ENCODE measurements at regions not wholly inside any gene's neighbourhood (a gene's known extent, or its start where the extent isn't known, plus 50 kb on each side); places are given as distances from the start of the nearest gene placed in this dataset.

DNA sequence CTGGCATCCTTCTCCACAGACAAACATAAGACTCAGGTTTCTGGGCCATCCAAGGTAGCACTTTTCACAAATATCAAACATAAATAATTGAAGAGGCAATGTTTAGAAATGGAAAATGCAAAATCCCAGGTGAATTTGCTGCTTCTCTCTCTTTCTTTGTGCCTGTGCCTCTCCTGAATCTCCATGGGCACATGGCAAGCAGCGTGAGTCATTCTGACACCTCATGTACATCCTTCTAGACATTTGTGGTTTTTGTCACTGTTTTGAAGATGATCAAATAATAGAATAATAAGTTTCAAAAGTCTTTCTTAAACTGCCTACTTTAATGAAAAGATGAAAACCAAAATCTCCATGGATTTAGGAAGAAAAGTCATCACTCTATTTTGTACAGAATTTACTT is 60.3 kb upstream of the RAB11FIP2 start:
- WGBS, 2 experiments (ENCODE audit: extremely low coverage in 2 of 2, insufficient read length in 1 of 2) = no CpG with 5 or more reads among the region's 1 CpG
- Histone ChIP-seq H2AK5ac (ENCODE audit: low read depth, low read length) (no peak overlapping the region), H3K27me3 (ENCODE audit: control insufficient read depth, insufficient read depth, low read length) (no peaks in the 10 kb centered on the region), H4K5ac (ENCODE audit: low read depth, low read length) (no peak overlapping the region), H3K9me1 (ENCODE audit: insufficient read depth, low read length) (no peaks in the 10 kb centered on the region), H3K14ac (replicated peaks; ENCODE audit: low read depth, low read length) (no peak overlapping the region), H3K9me3 (ENCODE audit: control insufficient read depth, insufficient read depth, low read length) (peaks cover 2% of the 10 kb centered on the region; the same call in 1 of the 2 replicates), H3K56ac (ENCODE audit: extremely low read depth, insufficient read depth, low read length) (no peak overlapping the region), H2BK15ac (ENCODE audit: low read depth, low read length) (no peak overlapping the region), H3K27ac (ENCODE audit: insufficient read depth, low read length) (no peak overlapping the region), H4K8ac (ENCODE audit: low read depth in 2 of 2, low read length in 2 of 2) (no peak overlapping the region), H3K23ac (ENCODE audit: low read depth, low read length) (no peak overlapping the region), H2BK20ac (ENCODE audit: low read depth, low read length) (no peak overlapping the region), H3K9ac (ENCODE audit: low read depth, low read length) (no peak overlapping the region), H3K4me1 (ENCODE audit: control insufficient read depth, insufficient read depth, low read length) (no peaks in the 10 kb centered on the region), H3K79me1 (ENCODE audit: low read depth in 1 of 2, low read length in 2 of 2) (no peaks in the 10 kb centered on the region), H3K36me3 (ENCODE audit: control insufficient read depth, insufficient read depth, low read length) (no peaks in the 10 kb centered on the region), H3K4me2 (ENCODE audit: low read depth, low read length) (no peak overlapping the region), H2BK120ac (ENCODE audit: low read depth, low read length) (no peak overlapping the region), H2AK9ac (replicated peaks; ENCODE audit: low read depth, low read length, poor library complexity) (no peak overlapping the region), H2BK5ac (ENCODE audit: low read depth, low read length, poor library complexity, severe bottlenecking) (no peak overlapping the region), H2AFZ (replicated peaks; ENCODE audit: low read length, poor library complexity) (no peak overlapping the region), H3K4me3 (ENCODE audit: insufficient read depth, low read depth, low read length) (no peak overlapping the region), H4K91ac (ENCODE audit: insufficient read depth, low read depth, low read length) (no peak overlapping the region), H4K20me1 (ENCODE audit: insufficient read depth, low read length) (no peaks in the 10 kb centered on the region), H3K4ac (ENCODE audit: low read depth, low read length) (no peak overlapping the region), H3K18ac (ENCODE audit: low read depth, low read length) (no peak overlapping the region)
- dilution Hi-C loops (cut with HindIII; ENCODE audit: low sequenced_read_pairs, unreplicated experiment) = no loop called here
- BruUV-seq (replicated peaks) = no TSS peak
- DNase-seq (no peak), ATAC-seq (ENCODE audit: low read depth) (no peak)
- in situ Hi-C loops (cut with MboI; ENCODE audit: low sequenced_read_pairs) = no loop called here
- ChIA-PET POLR2A (ENCODE audit: unreplicated experiment) (no interaction called here), CTCF (interaction anchor here (1.0 kb wide), 1 partner anchor 41 kb away, joined by 3 read pairs; no protein-coding TSS in a partner anchor)
- intact Hi-C loops (cut with micrococcal nuclease) = loop anchor here (2.0 kb wide), 1 partner anchor 610 kb away; no protein-coding TSS in a partner anchor
- TF ChIP-seq, protein P1, sequence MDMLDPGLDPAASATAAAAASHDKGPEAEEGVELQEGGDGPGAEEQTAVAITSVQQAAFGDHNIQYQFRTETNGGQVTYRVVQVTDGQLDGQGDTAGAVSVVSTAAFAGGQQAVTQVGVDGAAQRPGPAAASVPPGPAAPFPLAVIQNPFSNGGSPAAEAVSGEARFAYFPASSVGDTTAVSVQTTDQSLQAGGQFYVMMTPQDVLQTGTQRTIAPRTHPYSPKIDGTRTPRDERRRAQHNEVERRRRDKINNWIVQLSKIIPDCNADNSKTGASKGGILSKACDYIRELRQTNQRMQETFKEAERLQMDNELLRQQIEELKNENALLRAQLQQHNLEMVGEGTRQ (IDR thresholded peaks at IDR 0.05; ENCODE audit: low read depth, low read length) = no peak
- TF ChIP-seq MAFK (IDR thresholded peaks at IDR 0.05; ENCODE audit: low read depth, low read length) = no peak
- no peak for TF ChIP-seq RCOR1 (IDR thresholded peaks at IDR 0.05; ENCODE audit: insufficient replicate concordance, low read length)
- no peak for TF ChIP-seq MAZ (IDR thresholded peaks at IDR 0.05; ENCODE audit: borderline replicate concordance, low read depth, low read length)
- no peak for TF ChIP-seq CEBPB (IDR thresholded peaks at IDR 0.05; ENCODE audit: low read depth, low read length)
- TF ChIP-seq RAD21 (IDR thresholded peaks at IDR 0.05; ENCODE audit: low read length) = no peak
- TF ChIP-seq BHLHE40 (IDR thresholded peaks at IDR 0.05; ENCODE audit: low read depth, low read length) = no peak
- TF ChIP-seq, protein P2, sequence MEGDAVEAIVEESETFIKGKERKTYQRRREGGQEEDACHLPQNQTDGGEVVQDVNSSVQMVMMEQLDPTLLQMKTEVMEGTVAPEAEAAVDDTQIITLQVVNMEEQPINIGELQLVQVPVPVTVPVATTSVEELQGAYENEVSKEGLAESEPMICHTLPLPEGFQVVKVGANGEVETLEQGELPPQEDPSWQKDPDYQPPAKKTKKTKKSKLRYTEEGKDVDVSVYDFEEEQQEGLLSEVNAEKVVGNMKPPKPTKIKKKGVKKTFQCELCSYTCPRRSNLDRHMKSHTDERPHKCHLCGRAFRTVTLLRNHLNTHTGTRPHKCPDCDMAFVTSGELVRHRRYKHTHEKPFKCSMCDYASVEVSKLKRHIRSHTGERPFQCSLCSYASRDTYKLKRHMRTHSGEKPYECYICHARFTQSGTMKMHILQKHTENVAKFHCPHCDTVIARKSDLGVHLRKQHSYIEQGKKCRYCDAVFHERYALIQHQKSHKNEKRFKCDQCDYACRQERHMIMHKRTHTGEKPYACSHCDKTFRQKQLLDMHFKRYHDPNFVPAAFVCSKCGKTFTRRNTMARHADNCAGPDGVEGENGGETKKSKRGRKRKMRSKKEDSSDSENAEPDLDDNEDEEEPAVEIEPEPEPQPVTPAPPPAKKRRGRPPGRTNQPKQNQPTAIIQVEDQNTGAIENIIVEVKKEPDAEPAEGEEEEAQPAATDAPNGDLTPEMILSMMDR (conservative IDR thresholded peaks at IDR 0.05; ENCODE audit: low read depth, low read length) = no peak
- TF ChIP-seq SMC3 (IDR thresholded peaks at IDR 0.05; ENCODE audit: low read depth, low read length) = no peak
- TF ChIP-seq, protein P3, sequence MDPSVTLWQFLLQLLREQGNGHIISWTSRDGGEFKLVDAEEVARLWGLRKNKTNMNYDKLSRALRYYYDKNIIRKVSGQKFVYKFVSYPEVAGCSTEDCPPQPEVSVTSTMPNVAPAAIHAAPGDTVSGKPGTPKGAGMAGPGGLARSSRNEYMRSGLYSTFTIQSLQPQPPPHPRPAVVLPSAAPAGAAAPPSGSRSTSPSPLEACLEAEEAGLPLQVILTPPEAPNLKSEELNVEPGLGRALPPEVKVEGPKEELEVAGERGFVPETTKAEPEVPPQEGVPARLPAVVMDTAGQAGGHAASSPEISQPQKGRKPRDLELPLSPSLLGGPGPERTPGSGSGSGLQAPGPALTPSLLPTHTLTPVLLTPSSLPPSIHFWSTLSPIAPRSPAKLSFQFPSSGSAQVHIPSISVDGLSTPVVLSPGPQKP (IDR thresholded peaks at IDR 0.05; ENCODE audit: borderline replicate concordance, low read depth, low read length) = no peak
- no peak for TF ChIP-seq NFE2L2 (IDR thresholded peaks at IDR 0.05; ENCODE audit: low read depth, low read length)
- no peak for TF ChIP-seq CHD1 (IDR thresholded peaks at IDR 0.05; ENCODE audit: low read depth, low read length)
- no peak for TF ChIP-seq POLR2A (IDR thresholded peaks at IDR 0.05; ENCODE audit: low read depth, low read length)
- no peak for TF ChIP-seq MXI1 (IDR thresholded peaks at IDR 0.05; ENCODE audit: borderline replicate concordance, low read depth, low read length)

Measured in IMR-90 (cell line).